ENCODE measurements at regions not wholly inside any gene's neighbourhood (a gene's known extent, or its start where the extent isn't known, plus 50 kb on each side); places are given as distances from the start of the nearest gene placed in this dataset.
"Not testable (repeated sequence)": the region's sequence is repeated elsewhere in the genome, so short reads cannot be mapped to it uniquely, and the experiment has no call there.

DNA sequence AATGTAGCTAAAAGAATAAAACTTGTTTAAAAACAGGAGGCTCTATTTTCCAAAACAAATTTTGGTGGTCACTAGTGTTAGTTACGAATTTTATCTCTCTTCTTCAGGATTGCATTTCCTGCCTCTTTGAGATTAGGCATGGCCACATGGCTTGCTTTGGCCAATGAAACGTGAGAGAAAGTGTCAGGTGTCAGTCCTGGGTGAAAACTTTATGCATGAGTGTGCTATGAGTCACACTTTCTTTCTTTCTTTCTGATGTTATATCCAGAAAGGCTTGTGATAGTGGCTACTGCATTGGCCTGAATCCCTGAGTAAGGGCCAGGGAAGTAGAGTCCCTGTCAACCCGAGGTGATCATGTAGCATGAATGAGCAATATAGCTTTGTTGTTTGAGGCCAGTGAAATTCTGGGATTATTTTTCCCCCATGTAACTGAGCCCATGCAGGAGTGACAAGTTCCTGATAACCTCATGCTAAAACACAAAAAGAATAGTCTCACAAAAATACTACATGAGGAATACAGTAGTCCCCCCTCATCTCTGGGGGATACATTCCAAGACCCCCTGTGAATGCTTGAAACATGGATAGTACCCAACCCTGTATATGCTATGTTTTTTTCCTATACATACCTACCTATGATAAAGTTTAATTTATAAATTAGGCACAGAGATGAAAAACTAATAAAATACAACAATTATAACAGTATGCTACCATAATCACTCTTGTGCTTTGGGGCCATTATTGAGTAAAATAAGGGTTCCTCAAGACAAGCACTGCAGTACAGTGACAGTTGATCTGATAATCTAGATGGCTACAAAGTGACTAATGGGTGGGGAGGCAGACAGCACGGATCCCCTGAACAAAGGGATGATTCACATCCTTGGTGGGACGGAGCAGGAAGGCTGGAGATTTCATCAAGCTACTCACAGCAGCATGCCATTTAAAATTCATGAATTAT, 109.5 kb downstream of the CDC42EP3 start:
- no peak for DNase-seq (ENCODE audit: extremely low read depth in 1 of 11, low read depth in 9 of 11, low spot score in 4 of 11)

DNA sequence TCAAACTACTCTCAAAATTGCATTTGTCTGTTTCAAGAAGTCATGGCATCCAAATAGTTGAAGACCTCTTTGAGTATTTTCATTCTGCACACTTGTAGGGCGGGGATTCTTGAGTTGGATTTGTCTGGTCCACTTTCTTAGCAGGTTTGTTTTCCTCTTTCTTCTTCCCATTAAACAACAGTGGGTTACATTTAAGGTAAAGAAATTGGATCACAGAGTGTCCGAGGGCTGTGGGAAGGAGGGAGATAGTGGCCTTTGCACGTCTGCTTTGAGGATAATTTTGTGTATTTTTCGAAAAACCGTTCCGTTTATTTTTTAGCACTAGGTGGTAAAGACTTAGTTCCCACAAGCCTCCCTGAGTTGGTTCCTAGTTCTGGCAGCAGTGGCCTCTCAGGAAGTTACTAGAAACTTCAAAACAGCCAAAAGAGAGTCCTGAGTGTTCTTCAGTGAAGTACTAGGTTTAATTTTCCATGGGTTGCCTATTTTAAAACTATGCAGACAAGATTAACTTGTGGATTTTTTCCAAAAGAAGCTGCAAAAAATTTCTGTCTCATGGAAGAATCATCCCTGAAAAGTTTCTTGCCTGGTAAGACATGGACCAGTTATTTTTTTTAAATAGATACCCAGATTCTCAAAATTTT, 107.9 kb downstream of the CDC42EP3 start:
- DNase-seq (ENCODE audit: extremely low read depth in 1 of 11, low read depth in 9 of 11, low spot score in 4 of 11), result no peak

DNA sequence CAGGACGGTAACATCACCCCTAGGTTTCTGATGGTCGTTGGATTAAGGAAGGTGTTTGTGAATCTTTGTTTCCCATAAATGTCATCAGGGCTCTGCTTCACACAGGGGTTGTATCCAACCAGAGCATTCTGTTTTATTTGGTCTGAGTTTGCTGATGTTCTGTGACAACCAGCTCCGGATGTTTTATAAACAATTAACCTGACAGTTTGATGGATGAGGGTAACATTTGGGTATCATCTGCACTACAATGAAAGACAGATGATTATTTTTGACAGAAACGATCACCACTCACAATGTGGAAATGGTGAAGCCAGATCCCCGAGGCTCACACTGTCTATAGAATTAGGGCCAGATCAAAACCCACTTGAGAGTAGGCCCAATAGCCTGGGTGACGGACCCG, 107.1 kb downstream of the CDC42EP3 start:
- DNase-seq (ENCODE audit: extremely low read depth in 1 of 11, low read depth in 9 of 11, low spot score in 4 of 11), result no peak

DNA sequence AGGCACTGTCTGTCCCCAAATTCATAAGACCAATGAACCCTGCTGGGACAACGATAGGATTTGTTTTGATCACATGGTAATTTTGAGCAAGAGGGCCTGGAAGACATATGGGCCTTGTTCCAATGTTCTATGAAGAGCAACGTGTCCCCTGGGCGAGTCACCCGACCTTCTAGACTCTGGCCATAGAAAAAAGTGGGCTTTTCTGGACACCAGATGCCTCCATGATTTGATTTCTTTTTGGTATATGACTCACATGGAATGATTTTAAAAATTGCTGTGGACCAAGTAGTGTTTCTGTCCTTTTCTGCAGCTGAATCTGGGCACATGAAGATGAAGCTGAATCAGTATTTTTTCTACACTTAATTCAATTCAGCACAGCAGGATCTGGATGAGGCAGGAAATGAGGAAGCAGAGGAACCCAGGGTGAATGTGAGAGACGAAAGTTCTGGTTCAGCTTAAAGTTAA, 104.9 kb downstream of the CDC42EP3 start:
- DNase-seq (ENCODE audit: extremely low read depth in 1 of 11, low read depth in 9 of 11, low spot score in 4 of 11), result no peak

DNA sequence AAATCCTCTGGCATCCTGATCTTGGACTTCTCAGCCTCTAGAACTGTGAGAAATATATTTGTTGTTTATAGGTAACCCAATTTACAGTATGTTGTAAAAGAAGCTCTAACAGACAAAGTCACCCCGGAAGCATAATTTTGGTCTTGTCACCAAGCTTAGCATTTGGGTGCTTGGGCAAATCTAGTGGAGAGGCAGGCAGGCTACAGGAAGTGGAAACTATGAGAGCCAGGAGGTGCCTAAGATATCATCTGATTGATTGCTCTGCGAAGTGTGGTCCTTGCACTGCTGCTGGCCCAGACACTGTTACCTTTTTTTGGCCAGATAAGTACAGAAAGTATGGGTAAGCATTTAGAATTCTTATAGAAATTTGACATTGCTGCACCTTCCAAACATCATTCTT, 102.9 kb downstream of the CDC42EP3 start:
- DNase-seq (ENCODE audit: extremely low read depth in 1 of 11, low read depth in 9 of 11, low spot score in 4 of 11), result no peak

DNA sequence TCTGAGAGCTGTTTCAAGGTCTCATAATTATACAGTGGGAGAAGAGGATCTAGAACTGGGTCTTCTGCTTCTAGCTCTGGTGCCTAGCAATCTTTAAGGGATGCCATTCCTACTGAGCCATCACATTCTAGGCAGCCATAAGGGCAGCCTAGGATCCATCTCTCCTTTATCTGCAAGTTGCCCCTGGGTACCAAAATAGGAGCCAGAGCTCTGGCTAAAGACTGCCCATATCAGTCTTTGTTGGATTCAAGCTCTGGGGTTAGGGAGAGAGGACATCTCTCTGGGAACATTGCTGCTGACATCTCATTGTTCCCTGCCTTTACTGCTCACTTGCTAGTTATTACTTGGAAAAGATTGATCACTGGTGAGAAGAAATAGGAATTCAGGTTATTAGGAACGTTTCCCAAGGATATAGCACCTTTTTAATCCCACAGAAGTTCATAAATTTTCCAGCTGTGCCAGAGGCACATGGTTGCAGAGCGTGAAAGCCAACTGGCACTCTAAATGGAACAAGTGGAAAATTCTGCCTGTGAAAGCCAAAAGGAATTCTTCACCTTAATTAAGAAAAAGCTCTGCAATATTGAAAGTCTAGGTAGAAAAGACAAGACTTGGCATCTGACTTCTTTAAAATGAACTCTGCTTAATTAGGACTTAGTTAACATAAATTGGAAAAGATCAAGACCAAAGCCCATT, 102.2 kb downstream of the CDC42EP3 start:
- no peak for DNase-seq (ENCODE audit: extremely low read depth in 1 of 11, low read depth in 9 of 11, low spot score in 4 of 11)

DNA sequence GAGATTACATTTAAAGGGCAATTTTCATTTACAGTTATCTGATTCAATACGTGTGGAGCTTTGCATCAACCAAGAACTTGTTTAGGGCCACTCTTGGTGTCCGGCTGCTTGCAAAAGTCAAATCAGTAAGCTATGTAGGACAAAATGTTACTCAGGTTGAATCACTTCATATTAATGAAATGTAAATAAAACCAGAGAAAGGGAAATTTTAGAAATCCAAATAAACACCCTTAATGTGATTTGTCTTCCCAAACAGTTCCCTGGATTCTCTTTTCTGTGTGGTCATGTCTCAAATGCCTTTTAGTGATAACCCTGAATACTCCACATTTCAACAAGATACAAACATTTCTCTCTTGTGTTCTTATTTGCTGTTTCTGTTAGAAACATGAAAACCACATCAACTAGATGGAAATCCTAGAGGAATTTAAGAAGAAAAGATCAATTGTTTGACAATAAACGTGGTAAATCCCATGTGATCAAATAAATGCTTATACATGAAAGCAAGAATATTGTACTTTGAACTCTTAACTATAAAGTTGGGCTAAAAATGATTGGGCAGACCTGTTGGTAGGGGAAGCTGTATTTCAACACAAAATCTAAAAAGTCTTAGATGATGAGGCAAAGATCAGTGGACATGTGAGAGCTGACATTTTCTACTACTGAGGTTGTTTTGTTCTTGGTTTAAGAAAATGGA, 101.3 kb downstream of the CDC42EP3 start:
- DNase-seq (ENCODE audit: extremely low read depth in 1 of 11, low read depth in 9 of 11, low spot score in 4 of 11), result no peak

DNA sequence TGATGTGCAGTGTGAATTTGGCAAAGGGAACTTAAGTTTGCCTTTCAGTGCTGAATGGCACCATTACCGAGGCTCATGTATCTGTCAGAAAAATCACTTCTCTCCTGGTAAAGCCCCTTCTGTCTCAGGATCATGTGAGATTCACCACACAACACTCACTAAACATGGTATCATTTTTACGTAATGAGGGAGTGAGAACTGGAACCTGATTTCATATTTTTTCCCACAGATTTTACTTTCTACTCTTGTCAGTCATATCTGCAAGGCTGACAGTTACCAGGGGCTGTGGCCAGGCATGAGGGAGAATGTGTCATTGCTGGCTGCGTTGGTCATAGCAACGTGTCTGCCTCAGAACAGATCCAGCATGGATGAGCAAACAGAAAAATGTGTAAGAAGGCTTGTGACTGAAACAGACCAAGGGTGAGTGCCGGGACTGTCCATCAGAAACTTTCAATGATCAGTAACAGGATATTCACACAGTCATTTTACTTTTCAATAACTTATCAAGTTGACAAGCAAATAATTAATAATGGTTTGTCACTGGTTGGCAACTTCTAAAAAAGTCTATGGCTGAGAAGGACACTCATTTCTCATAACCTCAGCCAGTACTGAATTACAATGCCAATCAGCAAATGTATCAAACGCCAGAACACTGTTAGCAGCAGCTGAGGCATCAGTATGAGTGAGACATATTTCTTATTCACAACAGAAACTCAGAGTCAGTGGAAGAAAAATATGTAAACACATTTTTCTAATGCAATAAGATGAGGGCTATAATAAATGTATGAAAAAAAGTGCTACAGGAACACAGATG, 100.5 kb downstream of the CDC42EP3 start:
- no peak for DNase-seq (ENCODE audit: extremely low read depth in 1 of 11, low read depth in 9 of 11, low spot score in 4 of 11)

DNA sequence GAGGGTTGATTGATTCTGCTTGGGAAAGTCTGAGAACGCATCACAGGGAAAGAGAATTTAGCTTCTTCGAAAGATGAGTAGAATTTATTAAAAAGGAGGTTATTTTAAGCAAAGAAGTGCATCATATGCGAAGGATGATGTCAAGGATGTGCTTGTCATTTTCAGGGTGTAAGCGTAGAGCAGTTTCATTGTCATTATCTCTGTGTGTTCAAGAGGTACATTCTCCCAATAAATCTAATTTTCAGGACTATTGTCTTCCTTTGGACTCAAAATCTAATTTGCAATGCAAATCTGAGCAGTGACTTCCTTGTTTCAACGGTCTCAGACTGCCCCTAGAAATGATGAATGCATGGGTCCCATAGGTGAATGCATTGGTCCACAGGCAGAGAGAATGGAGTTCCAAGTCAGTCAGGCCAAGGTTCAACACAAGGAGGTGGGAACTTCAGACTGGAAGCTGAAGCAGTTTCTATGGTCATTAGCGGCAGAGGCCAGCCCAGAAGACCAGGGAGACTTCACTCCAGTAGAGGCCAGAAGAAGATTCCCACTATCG, 99.8 kb downstream of the CDC42EP3 start:
- no peak for DNase-seq (ENCODE audit: extremely low read depth in 1 of 11, low read depth in 9 of 11, low spot score in 4 of 11)

DNA sequence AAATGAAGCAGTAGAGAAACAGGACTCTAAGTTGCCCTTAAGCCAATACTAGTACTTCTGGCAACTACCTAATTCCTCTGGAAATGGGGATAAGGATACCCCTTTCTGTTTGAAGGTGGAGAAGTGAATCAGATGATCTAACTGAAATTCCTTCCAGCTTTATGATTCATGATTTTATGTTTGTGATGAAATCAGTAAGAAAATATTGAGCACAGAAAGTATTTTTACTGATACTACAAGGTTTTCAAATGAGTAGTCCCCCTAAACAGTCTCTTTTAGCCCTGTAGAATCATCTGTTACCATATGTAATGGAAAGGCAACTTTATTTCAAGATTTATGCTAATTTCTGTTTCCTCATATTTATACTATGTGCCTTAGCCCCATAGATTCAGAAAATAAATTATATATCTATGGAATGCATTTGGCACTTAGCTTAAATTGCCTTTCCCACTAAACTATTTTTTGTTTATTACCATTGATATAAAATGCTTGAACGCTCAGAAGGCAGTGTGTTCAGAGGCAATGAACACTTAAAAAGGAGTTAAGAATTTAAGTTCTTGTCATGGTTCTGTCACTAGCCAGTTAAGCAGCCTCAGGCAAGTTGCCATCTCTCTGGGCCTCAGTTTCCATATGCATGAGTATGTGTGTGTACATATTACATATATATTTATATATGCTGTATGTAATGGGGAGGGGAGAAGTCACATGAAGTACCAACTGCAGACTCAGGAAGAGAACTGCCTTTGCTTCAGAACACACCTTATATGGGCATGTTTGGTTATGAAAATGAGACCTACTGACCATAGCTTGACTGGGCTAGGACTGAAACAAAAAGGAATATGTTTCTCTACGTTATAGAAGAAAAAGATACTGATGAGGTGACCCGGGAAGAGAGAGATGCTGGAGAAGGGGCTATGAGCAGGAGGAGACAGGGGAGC, 97.7 kb downstream of the CDC42EP3 start:
- peak in 1 of 11 donors; percentile 20 for DNase-seq (ENCODE audit: extremely low read depth in 1 of 11, low read depth in 9 of 11, low spot score in 4 of 11)

DNA sequence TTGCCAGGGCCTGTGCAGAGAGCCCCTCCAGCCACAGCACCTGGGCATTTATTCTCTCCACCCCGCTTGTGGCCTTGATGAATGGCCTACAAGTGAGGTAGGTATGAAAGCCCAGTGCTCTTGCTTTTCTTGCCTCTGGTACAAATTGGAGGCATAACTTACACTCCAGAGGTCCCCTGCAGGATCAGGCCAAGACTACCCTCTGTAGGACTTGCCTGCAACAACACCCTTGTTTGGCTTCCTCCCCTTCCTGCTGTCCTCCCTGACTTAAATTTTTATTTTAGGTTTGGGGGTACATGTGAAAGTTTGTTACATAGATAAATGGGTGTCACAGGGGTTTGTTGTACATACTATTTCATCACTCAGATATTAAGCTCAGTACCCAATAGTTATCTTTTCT, 95.7 kb downstream of the CDC42EP3 start:
- DNase-seq (ENCODE audit: extremely low read depth in 1 of 11, low read depth in 9 of 11, low spot score in 4 of 11), result no peak

DNA sequence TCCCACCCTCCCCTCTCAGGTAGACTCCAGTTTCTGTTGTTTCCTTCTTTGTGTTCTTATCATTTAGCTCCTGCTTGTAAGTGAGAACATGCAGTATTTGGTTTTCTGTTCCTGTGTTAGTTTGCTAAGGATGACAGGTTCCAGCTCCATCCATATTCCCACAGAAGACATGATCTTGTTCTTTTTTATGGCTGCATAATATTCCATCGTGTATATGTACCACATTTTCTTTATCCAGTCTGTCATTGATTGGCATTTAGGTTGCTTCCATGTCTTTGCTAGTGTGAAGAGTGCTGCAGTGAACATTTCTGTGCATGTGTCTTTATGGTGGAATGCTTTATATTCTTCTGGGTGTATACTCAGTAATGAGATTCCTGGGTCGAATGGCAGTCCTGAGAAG, 95.2 kb downstream of the CDC42EP3 start:
- DNase-seq (ENCODE audit: extremely low read depth in 1 of 11, low read depth in 9 of 11, low spot score in 4 of 11), result not testable (repeated sequence)

DNA sequence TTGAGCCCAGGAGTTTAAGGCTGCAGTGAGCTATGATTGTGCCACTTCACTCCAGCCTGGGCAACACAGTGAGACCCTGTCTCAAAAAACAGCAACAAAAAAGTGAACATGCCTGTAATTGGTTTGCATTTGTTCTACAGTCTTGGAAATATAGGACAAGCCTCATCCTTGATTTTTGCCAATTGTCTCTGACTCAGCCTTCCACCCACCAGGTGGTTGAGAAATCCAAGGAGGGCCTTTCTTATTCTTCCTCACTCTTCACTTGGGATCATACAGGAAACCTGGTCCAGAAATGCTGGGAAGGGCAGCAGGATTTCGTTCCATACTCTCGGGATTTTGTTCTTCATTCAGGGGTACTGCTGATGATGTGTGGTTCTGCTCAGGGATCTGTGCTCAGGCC, 94.6 kb downstream of the CDC42EP3 start:
- DNase-seq (ENCODE audit: extremely low read depth in 1 of 11, low read depth in 9 of 11, low spot score in 4 of 11), result no peak

DNA sequence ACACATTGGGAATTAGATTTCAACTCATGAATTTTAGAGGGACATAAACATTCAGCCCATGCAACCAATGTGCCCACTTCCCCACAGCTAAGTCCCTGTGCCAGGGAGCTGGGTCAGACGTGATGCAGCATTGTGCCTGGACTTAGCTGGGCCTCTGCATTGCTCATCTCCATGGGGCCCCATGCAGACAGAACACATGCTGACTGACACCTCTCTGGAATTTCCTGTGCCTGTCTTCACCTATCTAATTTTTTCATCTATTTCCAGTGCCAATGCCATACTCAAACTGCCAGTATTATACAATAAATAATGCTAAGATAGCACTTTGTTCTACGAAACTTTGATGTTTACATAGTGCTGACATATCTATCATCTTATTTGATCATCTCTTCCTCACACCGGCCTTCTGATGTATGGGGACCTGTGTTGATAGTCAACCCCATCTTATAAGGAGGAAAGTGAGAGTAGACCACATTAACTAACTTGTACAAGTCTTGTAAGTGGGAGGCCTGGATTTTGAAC, 92.2 kb downstream of the CDC42EP3 start:
- no peak for DNase-seq (ENCODE audit: extremely low read depth in 1 of 11, low read depth in 9 of 11, low spot score in 4 of 11)

DNA sequence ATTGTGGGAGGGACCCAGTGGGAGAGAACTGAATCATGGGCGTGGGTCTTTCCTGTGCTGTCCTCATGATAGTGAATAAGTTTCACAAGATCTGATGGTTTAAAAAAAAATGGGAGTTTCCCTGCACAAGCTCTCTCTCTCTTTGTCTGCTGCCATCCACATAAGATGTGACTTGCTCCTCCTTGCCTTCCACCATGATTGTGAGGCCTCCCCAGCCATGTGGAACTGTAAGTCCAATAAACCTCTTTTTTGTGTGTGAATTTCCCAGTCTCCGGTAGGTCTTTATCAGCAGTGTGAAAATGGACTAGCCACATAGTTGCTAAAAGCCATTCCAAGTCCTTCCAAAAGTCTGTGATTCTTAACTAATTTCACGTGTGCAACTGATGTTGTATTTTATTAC, 91.5 kb downstream of the CDC42EP3 start:
- not testable (repeated sequence) for DNase-seq (ENCODE audit: extremely low read depth in 1 of 11, low read depth in 9 of 11, low spot score in 4 of 11)

DNA sequence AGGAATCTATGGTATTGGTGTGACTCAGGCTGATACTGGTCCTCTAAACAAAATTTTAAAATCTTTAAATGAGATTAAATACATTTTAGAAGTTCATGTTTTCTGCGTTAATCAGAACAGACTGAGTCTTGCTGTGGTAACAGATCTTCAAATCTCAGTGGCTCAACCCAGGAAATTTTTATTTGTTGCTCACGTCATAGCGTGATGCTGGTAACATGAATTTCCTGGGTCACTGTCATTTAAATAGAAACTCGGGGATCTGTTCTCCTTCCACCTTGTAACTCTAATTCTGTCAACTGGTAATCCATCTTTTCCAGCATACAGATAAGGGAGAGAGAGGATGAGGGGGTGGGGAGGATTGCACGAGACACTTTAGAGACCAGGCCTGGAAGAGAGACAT, 90.0 kb downstream of the CDC42EP3 start:
- no peak for DNase-seq (ENCODE audit: extremely low read depth in 1 of 11, low read depth in 9 of 11, low spot score in 4 of 11)
